ENCODE measurements at regions not wholly inside any gene's neighbourhood (a gene's known extent, or its start where the extent isn't known, plus 50 kb on each side); places are given as distances from the start of the nearest gene placed in this dataset.

GRCh38 chr10:7507887-7508726 lies 97.3 kb upstream of the SFMBT2 start:
- DNase-seq (ENCODE audit: low read depth in 2 of 2): no peak

- no peak for DNase-seq (ENCODE audit: low read depth in 2 of 2)
Observed at GRCh38 chr10:7506571-7506970, 95.7 kb upstream of the SFMBT2 start.

- no peak for DNase-seq (ENCODE audit: low read depth in 2 of 2)
Observed at GRCh38 chr10:7505196-7505595, 94.4 kb upstream of the SFMBT2 start.

GRCh38 chr10:7503190-7503589 lies 92.4 kb upstream of the SFMBT2 start:
- DNase-seq (ENCODE audit: low read depth in 2 of 2): peak in 1 of 2 donors; percentile 59

- DNase-seq (ENCODE audit: low read depth in 2 of 2): no peak
Observed at GRCh38 chr10:7501157-7501556, 90.3 kb upstream of the SFMBT2 start.

- DNase-seq (ENCODE audit: low read depth in 2 of 2): no peak
Observed at GRCh38 chr10:7498111-7498510, 87.3 kb upstream of the SFMBT2 start.

- no peak for DNase-seq (ENCODE audit: low read depth in 2 of 2)
Observed at GRCh38 chr10:7493996-7494395, 83.2 kb upstream of the SFMBT2 start.

GRCh38 chr10:7492660-7493046 lies 81.8 kb upstream of the SFMBT2 start:
- DNase-seq (ENCODE audit: low read depth in 2 of 2): no peak

GRCh38 chr10:7491949-7492659 lies 81.3 kb upstream of the SFMBT2 start:
- no peak for DNase-seq (ENCODE audit: low read depth in 2 of 2)

- DNase-seq (ENCODE audit: low read depth in 2 of 2): no peak
Observed at GRCh38 chr10:7491230-7491629, 80.4 kb upstream of the SFMBT2 start.

GRCh38 chr10:7488418-7488829 lies 77.6 kb upstream of the SFMBT2 start:
- peak; percentile 4 to 13 for DNase-seq (ENCODE audit: low read depth in 2 of 2)

- DNase-seq (ENCODE audit: low read depth in 2 of 2): no peak
Observed at GRCh38 chr10:7487528-7487927, 76.7 kb upstream of the SFMBT2 start.

GRCh38 chr10:7486528-7486927 lies 75.7 kb upstream of the SFMBT2 start:
- no peak for DNase-seq (ENCODE audit: low read depth in 2 of 2)

- no peak for DNase-seq (ENCODE audit: low read depth in 2 of 2)
Observed at GRCh38 chr10:7485799-7486198, 75.0 kb upstream of the SFMBT2 start.

- DNase-seq (ENCODE audit: low read depth in 2 of 2): no peak
Observed at GRCh38 chr10:7485244-7485556, 74.4 kb upstream of the SFMBT2 start.

GRCh38 chr10:7484456-7485243 lies 73.8 kb upstream of the SFMBT2 start:
- DNase-seq (ENCODE audit: low read depth in 2 of 2): no peak

GRCh38 chr10:7483848-7484247 lies 73.0 kb upstream of the SFMBT2 start:
- DNase-seq (ENCODE audit: low read depth in 2 of 2): no peak

GRCh38 chr10:7482992-7483391 lies 72.2 kb upstream of the SFMBT2 start:
- no peak for DNase-seq (ENCODE audit: low read depth in 2 of 2)

GRCh38 chr10:7481368-7481765 lies 70.5 kb upstream of the SFMBT2 start:
- no peak for DNase-seq (ENCODE audit: low read depth in 2 of 2)

GRCh38 chr10:7480742-7481367 lies 70.0 kb upstream of the SFMBT2 start:
- DNase-seq (ENCODE audit: low read depth in 2 of 2): no peak

GRCh38 chr10:7479861-7480598 lies 69.2 kb upstream of the SFMBT2 start:
- DNase-seq (ENCODE audit: low read depth in 2 of 2): no peak

All from lung microvascular endothelial cell (primary cell).